NCI-H187 treated with DMSO at 0.1 percent for 48 hours (cell line): ENCODE measurements at regions not wholly inside any gene's neighbourhood (a gene's known extent, or its start where the extent isn't known, plus 50 kb on each side); places are given as distances from the start of the nearest gene placed in this dataset.
"Not testable (repeated sequence)": the region's sequence is repeated elsewhere in the genome, so short reads cannot be mapped to it uniquely, and the experiment has no call there.

Source experiments
- DNase-seq: peaks from one replicate; lab custom pipeline; 2025; lab: John Stamatoyannopoulos, UW

DNA sequence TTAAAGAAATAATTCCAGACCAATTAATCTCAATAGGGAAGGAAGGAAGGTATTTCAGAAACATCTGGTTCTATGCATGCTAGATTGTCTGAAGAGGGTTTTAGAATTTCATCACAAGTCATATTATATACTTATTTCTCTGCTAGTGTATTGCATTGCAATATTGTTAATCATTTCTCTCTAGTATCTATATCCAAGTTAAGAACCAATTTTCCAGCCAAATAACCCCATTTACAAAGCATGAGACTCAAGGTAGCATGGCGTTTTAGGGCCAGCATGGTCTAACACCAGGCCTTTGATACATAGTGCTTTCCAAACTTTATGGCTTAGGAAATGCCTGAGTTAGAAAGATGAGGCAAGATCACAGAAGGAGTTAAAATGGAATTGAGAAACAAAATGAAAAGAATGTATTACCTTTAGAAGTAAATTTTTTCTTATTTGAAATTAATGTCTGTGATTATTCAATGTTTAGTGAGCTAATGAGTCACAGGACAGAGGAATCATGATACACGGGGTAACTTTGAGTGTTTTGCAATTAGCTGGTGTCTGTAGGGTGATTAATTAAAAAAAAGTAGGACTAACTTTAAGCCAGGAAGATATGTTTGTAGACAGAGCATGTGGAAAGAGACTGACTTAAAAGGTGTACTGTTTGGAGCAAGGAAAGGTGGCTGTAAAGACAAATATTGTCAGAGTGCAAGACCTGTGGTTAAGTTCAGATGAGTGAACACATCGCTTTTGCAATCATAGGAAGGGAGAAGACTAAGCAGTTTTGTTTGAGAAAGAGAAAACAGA, 1006.2 kb upstream of the CITED2 start:
- DNase-seq, result no peak

DNA sequence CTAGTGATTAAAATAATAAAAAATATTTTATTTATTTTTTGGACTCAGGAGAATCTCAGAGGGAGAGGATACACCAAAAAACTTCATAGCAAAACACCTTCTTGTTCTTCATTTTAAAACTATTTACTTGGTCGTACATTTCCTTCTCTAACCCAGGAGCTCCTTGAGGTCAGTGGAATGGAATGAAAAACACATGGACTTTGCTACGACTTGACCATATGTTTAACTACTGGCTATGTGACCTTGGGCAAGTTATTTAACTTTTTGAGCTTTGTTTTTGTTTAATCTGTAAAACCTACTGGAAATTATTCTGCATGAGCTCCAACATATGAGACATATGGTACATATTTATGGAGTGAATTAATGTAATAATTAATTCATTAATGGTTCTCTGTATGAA, 1005.5 kb upstream of the CITED2 start:
- DNase-seq, result no peak

DNA sequence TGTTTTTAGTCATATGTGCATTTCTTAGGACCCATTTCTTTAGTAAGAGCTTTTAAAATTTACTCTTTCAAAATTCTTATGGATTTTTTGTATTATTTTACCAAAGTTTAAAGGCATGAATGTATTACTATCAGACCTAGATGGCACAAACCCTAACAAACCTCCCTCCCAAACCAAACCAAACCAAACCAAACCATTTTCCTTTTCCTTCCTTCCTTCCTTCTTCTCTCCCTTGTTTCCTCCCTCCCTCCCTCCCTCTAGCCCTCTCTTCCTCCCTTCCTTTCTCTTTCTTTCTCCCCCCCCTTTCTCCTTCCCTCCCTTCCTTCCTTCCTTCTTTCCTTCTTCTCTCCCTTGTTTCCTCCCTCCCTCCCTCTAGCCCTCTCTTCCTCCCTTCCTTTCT, 1001.8 kb upstream of the CITED2 start:
- DNase-seq, result no peak

DNA sequence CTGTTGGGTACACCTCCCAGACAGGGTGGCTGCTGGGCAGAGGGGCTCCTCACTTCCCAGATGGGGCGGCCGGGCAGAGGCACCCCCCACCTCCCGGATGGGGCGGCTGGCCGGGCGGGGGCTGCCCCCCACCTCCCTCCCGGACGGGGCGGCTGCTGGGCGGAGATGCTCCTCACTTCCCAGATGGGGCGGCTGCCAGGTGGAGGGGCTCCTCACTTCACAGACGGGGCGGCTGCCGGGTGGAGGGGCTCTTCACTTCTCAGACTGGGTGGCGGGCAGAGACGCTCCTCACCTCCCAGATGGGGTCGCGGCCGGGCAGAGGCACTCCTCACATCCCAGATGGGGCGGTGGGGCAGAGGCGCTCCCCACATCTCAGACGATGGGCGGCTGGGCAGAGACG, 999.3 kb upstream of the CITED2 start:
- DNase-seq, result not testable (repeated sequence)

DNA sequence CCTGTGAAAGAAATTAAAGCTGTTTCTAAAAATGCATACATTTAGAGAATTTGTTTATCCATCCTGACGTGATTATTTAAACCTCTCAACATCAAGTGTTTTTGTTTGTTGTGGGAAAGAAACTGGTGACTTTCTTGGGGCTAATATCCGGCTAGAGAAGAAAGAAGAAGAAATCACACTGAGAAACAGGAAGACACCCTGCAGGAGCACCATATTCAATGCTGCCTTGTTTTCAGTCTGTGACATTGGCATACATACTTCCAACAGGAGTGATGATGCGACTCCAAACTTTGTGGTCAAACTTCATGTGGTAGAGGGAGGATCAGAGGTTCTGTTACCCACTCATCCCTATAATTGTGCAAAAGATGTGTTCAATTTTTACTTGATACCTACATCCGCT, 997.6 kb upstream of the CITED2 start:
- no peak for DNase-seq

DNA sequence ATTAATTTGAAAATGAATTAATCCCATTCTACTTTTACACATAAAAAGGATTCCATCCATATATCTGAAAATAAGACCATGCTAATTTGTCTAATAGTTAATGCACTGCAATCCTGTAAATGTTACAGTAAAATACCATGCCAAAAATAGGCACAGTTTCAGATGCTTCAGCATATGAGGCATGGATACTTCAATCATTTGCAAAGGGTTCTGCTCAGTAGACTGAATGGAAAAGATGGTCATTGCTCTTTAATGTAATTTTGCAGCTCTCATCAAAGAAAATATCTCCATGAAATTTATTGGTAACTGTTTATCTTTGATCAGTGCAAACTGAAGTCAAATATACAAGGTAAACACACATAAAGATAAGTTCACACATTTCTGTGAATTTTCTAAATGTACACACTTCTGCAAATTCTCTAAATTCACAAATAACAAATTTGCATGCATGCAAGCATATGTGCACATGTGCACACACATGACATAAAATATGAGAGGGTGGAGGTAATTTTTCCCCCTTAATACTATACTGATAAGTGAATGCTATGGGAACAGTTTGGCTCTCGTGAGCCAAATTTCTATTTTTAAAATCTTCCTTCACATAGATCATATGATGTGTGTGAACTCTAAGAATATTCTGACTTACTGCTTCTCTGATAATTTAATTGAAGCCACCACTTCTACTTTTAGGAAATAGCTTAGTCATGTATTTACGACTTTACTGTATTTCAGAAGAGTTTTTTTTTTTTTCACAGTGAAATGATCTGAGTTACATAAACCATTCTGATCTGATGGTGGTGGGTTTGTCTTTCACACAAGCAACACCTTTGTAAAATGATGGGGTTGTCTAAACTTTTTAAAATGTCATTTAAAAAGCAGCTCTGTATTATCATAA, 996.8 kb upstream of the CITED2 start:
- DNase-seq, result no peak

DNA sequence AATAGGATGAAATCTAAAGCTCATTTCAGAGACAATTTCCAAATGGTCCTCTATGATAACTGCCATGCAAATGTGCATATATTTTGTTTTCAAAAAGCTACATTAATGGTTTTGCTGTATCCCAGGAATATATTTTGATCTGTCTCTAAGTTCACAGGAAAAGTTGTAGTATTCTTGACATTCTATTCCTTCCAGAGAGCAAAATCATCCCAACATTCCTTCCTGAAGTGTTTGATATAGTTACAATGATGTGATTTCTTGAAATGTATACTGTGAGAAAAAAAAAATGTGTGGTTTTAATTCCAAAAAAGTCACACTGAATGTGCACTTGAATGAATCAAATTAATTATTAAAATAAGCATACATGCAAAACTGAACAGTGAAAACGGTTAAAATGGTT, 996.0 kb upstream of the CITED2 start:
- DNase-seq, result no peak

DNA sequence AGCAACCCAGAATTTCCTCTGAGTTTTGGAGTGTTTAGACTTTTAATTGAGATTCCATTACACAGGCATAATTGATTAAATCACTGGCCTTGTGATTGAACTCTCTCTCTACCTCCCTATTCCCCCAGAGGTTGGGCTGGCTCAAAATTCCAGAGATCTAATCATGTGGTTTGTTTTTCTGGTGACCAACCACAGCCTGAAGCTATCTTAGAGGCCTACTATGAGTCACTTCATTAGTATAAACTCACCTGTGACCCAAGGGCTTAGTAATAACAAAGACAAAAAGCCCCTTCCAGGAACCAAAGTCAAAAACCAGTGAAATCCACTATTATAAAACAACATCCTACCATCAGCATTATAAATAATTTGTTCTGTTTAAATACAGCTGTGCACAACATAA, 992.5 kb upstream of the CITED2 start:
- DNase-seq, result no peak

DNA sequence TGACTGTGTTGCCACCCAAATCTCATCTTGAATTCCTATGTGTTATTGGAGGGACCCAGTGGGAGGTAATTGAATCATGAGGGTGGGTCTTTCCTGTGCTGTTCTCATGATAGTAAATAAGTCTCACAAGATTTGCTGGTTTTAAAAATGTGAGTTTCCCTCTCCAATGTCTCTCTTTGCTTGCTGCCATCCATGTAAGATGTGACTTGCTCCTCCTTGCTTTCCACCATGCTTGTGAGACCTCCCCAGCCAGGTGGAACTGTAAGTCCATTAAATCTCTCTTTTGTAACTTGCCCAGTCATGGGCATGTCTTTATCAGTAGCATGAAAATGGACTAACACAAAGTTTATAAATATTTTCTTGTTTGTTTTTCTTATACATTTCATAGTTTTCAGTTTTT, 990.5 kb upstream of the CITED2 start:
- no peak for DNase-seq

DNA sequence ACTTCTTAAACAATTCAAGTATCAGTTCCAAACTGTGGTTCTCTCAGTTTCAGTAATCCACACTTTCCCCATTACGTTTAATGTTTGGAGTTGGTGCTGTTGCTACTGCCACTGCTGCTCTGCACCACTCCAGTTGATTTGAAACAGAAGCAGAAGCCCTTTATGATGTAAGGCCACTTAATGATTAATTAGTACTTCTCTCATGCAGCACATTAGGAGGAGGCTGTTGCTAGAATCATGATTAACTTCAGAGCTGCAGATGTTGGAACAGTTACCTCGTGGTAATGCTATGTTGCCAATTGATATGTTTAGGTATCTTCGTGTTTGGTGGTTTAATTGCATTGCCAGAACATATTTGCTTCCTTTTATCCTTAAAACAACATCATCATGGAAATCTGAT, 986.2 kb upstream of the CITED2 start:
- no peak for DNase-seq

DNA sequence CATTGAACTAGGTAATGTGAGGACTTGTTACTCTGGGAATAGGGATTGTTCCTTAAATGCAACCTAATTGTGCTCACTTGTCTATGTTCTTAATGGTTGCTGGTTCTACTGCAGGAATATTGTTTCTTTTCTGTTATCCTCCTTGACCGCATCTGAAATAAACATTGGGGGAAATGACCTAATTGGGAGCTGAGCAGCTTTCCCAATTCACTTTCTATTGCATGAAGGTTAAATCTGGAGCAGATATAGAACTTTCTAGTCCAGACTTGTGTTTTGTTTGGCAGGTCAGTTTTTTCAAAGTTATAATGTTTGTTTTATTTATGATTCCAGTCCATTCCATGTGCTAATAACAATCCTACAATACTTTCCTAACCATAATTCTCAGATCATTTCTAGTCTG, 981.0 kb upstream of the CITED2 start:
- no peak for DNase-seq

DNA sequence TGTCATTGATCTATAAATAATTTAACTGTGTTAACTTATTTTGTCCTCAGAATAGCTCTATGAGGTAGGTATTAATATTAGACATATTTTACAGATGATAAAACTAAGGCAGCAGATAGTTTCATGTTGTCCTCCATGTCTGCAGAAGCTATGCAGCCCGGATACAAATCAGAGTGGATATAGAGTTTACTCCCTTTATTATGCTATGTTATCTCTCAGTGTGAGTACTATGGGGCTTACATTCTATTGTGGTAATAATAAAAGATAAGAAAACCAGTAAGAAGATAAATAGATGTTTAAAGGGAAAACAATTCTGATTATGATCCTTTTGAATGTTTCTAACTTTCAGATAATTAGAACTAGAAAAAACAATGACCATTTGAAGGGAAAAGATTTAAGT, 979.8 kb upstream of the CITED2 start:
- no peak for DNase-seq

DNA sequence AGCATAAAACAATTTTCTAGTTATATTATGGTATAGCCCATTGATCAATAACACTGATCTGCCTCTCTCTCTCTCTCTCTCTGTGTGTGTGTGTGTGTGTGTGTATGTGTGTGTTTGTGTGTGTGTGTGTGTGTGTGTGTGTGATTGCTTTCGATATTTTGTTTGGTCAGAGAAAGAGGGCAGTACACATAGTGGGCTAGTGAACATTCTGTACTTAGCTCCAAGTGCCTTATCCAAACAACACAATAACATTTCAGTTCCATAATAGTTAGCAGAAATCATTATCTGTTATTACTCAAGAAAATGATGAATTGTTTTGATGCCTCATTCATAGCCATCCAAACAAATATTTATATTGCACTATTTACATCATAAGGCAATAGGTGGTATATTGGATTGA, 979.1 kb upstream of the CITED2 start:
- DNase-seq, result no peak

DNA sequence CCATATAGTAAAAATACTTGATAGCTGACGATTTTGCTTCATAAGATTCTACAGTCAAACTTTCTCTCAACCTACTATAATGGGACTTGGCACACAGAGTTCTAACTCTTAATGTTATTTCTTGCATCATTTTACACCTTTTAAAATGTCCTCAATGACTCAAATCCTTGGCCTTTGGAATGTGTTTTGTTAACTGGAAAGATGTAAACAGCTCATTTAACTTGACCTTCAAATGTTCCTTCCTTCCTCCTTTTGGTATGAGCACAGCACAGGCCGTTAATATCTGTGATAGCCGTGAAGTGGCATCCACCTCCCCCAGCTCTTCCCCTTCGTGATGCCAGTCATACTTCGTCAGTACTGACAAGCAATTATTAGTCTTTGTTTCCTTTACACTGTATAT, 972.0 kb upstream of the CITED2 start:
- DNase-seq, result no peak

DNA sequence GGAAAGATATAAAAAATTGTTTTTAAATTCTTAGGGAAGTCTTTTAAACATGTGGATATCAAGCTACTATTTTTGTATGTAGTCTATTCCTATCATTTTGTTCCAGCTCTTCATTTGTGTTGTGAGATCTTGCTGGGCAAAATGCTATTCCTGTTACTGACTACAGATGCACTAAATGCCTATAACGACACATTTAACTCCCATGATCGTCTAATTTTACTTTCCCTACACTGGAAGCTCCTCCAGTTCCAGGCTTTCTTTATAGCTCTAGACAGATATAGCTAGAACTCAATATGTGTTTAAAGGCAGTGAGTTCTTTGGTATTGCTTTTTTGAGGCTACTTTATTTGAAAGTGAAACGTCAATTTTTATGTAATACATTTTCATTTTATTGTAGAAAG, 971.5 kb upstream of the CITED2 start:
- no peak for DNase-seq

DNA sequence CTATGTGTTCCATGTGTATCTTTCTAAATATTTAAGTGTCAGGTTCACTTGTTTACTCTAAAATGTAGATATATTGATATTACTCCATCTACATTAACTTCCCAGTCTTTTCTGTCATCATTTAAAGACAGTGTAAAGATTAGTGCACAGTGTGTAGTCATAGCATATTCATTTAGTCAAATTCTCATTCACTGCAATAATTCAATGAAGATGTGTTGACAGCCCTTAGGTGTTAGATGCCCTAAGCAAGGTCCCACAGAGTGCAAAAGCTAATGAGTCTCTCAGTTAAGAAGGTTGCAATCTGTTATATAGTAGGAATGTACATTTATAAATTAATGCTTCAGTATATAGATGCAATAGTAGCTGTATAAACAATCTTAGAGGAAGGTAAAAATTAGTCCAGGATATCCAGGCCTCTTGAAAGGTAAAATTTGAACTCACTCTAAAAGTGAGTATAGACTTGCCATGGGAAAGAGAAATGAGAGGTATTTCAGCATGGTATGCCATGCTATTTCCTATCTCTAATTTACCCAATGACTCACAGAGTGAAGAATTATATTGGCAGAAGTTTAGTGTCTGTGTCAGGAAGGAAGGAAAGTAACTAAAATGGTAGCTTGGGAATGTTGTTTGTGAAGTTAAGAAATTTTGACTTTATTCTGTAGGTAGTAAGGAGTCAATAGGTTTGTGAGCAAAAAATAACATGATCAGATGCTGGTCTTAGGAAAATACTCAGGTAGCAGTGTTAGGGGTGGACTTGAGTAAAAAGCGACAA, 969.9 kb upstream of the CITED2 start:
- DNase-seq, result no peak

DNA sequence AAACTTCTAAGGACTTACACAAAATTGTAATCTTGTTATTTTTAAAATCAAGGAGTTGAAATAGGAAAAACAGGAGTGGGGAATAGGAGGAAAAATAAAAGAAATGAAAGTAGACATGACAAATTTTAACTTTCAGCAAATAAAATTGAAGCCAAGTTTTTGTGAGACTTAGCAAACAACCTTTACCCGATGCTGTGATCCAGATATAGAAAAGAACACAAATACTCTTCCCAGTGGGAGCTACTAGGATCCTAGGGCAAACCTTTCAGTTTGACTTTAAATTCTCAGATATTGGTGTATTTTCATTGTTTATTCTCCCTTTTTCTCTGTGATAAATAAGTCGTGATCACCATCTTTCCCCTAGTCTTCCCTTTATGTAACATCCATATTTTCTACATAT, 968.7 kb upstream of the CITED2 start:
- no peak for DNase-seq

DNA sequence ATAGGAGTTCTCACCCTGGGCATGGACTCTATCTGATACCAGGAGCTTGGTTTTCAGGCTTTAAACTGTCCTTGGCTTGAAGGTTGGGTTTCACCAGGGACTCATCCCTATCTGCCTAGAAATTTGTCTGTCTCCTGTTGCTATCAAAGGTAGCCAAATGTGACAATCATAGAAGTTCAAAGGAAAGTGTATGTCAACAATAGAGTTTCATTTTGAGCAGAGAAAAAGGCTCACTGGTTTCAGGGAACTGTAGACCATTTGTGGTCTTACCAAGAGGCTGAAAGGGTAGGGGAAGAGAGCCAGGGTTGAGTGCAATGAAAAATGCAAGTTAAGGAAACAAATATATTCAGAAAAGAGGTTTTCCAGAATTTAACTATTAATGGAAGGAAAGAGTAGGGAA, 966.8 kb upstream of the CITED2 start:
- no peak for DNase-seq

DNA sequence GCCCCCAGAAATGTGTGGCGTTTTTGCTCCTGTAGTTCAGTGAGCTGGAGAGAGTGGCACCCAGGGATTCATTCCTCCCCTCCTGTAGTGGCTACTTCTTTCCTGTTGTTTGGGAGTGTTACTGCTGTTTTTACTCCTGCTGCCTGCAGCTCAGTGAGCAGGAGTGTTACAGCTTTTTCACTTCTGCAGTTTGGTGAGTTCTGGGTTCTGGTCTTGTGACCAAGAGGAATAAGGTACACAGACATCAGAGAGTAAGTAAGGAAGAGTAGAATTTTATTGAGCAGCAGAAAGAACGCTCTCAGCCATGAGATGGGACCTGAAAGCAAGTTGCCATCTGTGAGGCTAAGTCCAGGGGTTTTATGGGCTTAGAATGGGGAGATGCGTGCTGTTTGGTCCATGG, 966.3 kb upstream of the CITED2 start:
- DNase-seq, result no peak

DNA sequence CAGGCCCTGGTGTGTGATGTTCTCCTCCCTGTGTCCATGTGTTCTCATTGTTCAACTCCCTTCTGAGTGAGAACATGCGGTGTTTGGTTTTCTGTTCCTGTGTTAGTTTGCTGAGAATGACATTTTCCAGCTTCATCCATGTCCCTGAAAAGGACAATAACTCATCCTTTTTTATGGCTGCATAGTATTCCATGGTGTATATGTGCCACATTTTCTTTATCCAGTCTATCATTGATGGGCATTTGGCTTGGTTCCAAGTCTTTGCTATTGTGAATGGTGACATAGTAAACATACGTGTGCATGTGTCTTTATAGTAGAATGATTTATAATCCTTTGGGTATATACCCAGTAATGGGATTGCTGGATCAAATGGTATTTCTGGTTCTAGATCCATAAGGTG, 964.6 kb upstream of the CITED2 start:
- not testable (repeated sequence) for DNase-seq

DNA sequence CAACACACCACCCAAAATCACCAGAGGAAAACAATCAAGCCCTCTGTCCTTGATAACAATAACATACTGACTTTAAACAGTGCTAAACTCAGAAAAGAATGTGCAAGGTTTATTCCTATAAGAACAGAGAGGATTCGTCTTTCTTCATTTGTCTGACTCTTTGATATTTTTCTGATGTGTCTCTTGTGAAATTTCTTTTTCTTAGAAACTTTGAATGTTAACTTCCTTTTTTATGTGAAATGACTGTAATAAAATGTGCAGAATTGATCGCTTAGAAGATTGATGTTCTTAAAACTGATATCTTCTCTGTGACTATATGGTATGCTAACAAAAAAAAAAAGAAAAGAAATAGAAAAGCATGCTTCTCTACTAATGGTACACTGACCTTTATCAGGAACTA, 947.4 kb upstream of the CITED2 start:
- DNase-seq, result no peak
